ENCODE measurements at regions not wholly inside any gene's neighbourhood (a gene's known extent, or its start where the extent isn't known, plus 50 kb on each side); places are given as distances from the start of the nearest gene placed in this dataset.

DNA sequence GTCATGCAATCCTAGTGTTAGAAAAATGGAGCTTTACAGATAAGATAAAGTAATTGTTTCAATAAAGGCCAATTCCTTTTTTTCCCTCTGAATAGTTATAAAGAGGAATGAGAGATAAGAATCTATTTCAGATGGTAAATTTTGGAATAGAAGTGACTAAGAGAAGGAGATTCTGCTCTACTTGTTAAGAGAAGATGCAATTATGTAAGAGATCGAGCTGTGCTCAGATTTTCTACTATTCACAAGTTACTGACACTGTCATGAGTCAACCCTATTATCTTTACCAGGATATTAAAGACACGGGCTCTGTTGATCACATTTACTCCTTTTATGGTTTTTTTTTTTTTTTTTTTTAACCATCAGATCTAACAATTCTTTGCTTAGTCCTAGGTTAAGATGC, 511.3 kb downstream of the ARL4A start:
- Histone ChIP-seq H3K4me2 (ENCODE audit: insufficient read depth, low read length) (no peak overlapping the region), H4K20me1 (ENCODE audit: insufficient read depth, low read length) (no peaks in the 10 kb centered on the region), H3K27me3 (ENCODE audit: insufficient read depth, low read length) (no peaks in the 10 kb centered on the region), H3K9me3 (ENCODE audit: low read depth, low read length) (no peaks in the 10 kb centered on the region), H2AFZ (ENCODE audit: low read length) (no peak overlapping the region), H3K27ac (ENCODE audit: low read depth, low read length) (no peak overlapping the region), H3K4me3 (ENCODE audit: insufficient read depth, low read length) (no peak overlapping the region), H3K36me3 (ENCODE audit: insufficient read depth, low read length) (no peaks in the 10 kb centered on the region), H3K79me2 (ENCODE audit: insufficient read depth, low read length) (no peaks in the 10 kb centered on the region), H3K4me1 (ENCODE audit: insufficient read depth, low read length) (peaks cover 5% of the 10 kb centered on the region)
- no peak for DNase-seq (ENCODE audit: insufficient read length, low spot score, missing footprints)
- TF ChIP-seq, protein P1, sequence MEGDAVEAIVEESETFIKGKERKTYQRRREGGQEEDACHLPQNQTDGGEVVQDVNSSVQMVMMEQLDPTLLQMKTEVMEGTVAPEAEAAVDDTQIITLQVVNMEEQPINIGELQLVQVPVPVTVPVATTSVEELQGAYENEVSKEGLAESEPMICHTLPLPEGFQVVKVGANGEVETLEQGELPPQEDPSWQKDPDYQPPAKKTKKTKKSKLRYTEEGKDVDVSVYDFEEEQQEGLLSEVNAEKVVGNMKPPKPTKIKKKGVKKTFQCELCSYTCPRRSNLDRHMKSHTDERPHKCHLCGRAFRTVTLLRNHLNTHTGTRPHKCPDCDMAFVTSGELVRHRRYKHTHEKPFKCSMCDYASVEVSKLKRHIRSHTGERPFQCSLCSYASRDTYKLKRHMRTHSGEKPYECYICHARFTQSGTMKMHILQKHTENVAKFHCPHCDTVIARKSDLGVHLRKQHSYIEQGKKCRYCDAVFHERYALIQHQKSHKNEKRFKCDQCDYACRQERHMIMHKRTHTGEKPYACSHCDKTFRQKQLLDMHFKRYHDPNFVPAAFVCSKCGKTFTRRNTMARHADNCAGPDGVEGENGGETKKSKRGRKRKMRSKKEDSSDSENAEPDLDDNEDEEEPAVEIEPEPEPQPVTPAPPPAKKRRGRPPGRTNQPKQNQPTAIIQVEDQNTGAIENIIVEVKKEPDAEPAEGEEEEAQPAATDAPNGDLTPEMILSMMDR (IDR thresholded peaks at IDR 0.05; ENCODE audit: extremely low read depth, low read depth, low read length) = no peak

DNA sequence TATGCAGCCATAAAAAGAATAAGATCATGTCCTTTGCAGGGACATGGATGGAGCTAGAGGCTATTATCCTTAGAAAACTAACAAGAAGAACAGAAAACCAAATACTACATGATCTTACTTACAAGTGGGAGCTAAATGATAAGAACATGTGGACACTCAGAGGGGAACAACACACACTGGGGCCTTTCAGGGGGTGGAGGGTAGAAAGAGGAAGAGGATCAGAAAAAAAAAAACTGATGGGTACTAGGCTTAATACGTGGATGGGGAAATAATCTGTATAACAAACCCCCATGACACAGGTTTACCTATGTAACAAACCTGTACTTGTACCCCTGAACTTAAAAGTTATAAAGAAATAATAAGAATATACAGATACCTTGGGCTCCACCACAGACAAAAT, 514.2 kb downstream of the ARL4A start:
- Histone ChIP-seq H3K36me3 (ENCODE audit: insufficient read depth, low read length) (no peaks in the 10 kb centered on the region), H3K4me3 (ENCODE audit: insufficient read depth, low read length) (no peak overlapping the region), H3K79me2 (ENCODE audit: insufficient read depth, low read length) (no peaks in the 10 kb centered on the region), H4K20me1 (ENCODE audit: insufficient read depth, low read length) (no peaks in the 10 kb centered on the region), H3K4me2 (ENCODE audit: insufficient read depth, low read length) (no peak overlapping the region), H3K4me1 (ENCODE audit: insufficient read depth, low read length) (peaks cover 5% of the 10 kb centered on the region), H3K27ac (ENCODE audit: low read depth, low read length) (no peak overlapping the region), H3K9me3 (ENCODE audit: low read depth, low read length) (no peaks in the 10 kb centered on the region), H3K27me3 (ENCODE audit: insufficient read depth, low read length) (no peaks in the 10 kb centered on the region), H2AFZ (ENCODE audit: low read length) (no peak overlapping the region)
- TF ChIP-seq, protein P1 (IDR thresholded peaks at IDR 0.05; ENCODE audit: extremely low read depth, low read depth, low read length) = no peak
- DNase-seq (ENCODE audit: insufficient read length, low spot score, missing footprints) = no peak

DNA sequence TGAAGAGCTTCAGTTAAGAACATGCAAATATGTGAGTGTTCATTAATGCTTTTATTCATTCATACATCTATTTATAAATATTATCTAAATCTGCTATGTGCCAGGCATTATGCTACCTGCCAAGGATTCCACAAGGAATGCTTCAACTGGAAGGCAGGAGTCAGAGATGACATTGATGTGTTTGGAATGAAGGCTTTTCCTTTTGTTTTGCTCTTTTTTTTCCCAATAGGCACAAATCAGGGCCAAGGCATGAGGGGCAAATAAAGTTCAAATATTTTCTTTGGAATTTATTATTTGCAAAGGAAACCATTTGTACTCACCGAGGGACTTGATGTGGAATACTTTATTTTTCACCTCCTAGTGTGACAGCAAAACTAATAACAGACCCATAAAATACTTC, 530.3 kb downstream of the ARL4A start:
- H3K27me3 ChIP-seq (ENCODE audit: insufficient read depth, low read length) = no peaks in the 10 kb centered on the region
- TF ChIP-seq, protein P1 (IDR thresholded peaks at IDR 0.05; ENCODE audit: extremely low read depth, low read depth, low read length) = no peak
- DNase-seq (ENCODE audit: insufficient read length, low spot score, missing footprints) = no peak
- no peak overlapping the region for H3K27ac ChIP-seq (ENCODE audit: low read depth, low read length)
- no peaks in the 10 kb centered on the region for H4K20me1 ChIP-seq (ENCODE audit: insufficient read depth, low read length)
- H2AFZ ChIP-seq (ENCODE audit: low read length) = no peak overlapping the region
- no peak overlapping the region for H3K4me3 ChIP-seq (ENCODE audit: insufficient read depth, low read length)
- no peaks in the 10 kb centered on the region for H3K79me2 ChIP-seq (ENCODE audit: insufficient read depth, low read length)
- no peak overlapping the region for H3K4me2 ChIP-seq (ENCODE audit: insufficient read depth, low read length)
- no peaks in the 10 kb centered on the region for H3K36me3 ChIP-seq (ENCODE audit: insufficient read depth, low read length)
- H3K9me3 ChIP-seq (ENCODE audit: low read depth, low read length) = no peaks in the 10 kb centered on the region
- H3K4me1 ChIP-seq (ENCODE audit: insufficient read depth, low read length) = no peaks in the 10 kb centered on the region

DNA sequence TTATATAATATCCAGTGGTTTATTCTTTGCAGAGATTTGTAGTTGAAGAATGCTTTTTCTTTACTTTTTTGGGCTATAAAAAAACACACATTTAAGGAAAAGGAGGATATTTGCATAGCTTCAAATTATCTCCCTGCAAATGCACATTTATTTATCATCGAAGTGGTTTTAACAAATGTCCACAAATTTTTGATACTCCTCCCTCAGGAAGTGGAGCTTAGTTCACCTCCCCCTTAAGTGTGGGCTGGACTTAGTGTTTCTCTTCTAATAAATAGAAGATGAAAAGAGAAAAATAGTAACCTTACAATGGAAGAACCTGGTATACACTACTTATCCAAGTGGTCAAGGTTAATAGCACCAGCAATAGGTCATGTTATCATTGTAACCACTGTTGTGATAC, 537.6 kb downstream of the ARL4A start:
- Histone ChIP-seq H2AFZ (ENCODE audit: low read length) (no peak overlapping the region), H3K4me3 (ENCODE audit: insufficient read depth, low read length) (no peak overlapping the region), H3K27ac (ENCODE audit: low read depth, low read length) (no peak overlapping the region), H4K20me1 (ENCODE audit: insufficient read depth, low read length) (no peaks in the 10 kb centered on the region), H3K27me3 (ENCODE audit: insufficient read depth, low read length) (no peaks in the 10 kb centered on the region), H3K4me2 (ENCODE audit: insufficient read depth, low read length) (no peak overlapping the region), H3K4me1 (ENCODE audit: insufficient read depth, low read length) (no peaks in the 10 kb centered on the region), H3K36me3 (ENCODE audit: insufficient read depth, low read length) (no peaks in the 10 kb centered on the region), H3K79me2 (ENCODE audit: insufficient read depth, low read length) (no peaks in the 10 kb centered on the region), H3K9me3 (ENCODE audit: low read depth, low read length) (no peaks in the 10 kb centered on the region)
- DNase-seq (ENCODE audit: insufficient read length, low spot score, missing footprints) = no peak
- TF ChIP-seq, protein P1 (IDR thresholded peaks at IDR 0.05; ENCODE audit: extremely low read depth, low read depth, low read length) = no peak
